ENCODE measurements at regions not wholly inside any gene's neighbourhood (a gene's known extent, or its start where the extent isn't known, plus 50 kb on each side); places are given as distances from the start of the nearest gene placed in this dataset.
"Not testable (repeated sequence)": the region's sequence is repeated elsewhere in the genome, so short reads cannot be mapped to it uniquely, and the experiment has no call there.

- no peak for DNase-seq
Observed at GRCh38 chr3:80705290-80705689, 937.5 kb upstream of the ROBO1 start.

GRCh38 chr3:80701349-80701748 is 933.6 kb upstream of the ROBO1 start:
- DNase-seq: no peak

GRCh38 chr3:80697291-80697690 is 929.5 kb upstream of the ROBO1 start:
- DNase-seq: no peak

GRCh38 chr3:80696280-80696679 is 928.5 kb upstream of the ROBO1 start:
- no peak for DNase-seq

GRCh38 chr3:80688814-80689213 is 921.0 kb upstream of the ROBO1 start:
- no peak for DNase-seq

GRCh38 chr3:80682951-80683350 is 915.2 kb upstream of the ROBO1 start:
- no peak for DNase-seq

- DNase-seq: no peak
Observed at GRCh38 chr3:80682235-80682634, 914.4 kb upstream of the ROBO1 start.

GRCh38 chr3:80677796-80678195 is 910.0 kb upstream of the ROBO1 start:
- no peak for DNase-seq

GRCh38 chr3:80676866-80677265 is 909.1 kb upstream of the ROBO1 start:
- DNase-seq: no peak

- DNase-seq: no peak
Observed at GRCh38 chr3:80676261-80676660, 908.5 kb upstream of the ROBO1 start.

- DNase-seq: no peak
Observed at GRCh38 chr3:80675790-80676189, 908.0 kb upstream of the ROBO1 start.

GRCh38 chr3:80668600-80669294 is 900.9 kb upstream of the ROBO1 start:
- no peak for DNase-seq

GRCh38 chr3:80668100-80668499 is 900.3 kb upstream of the ROBO1 start:
- no peak for DNase-seq

- no peak for DNase-seq
Observed at GRCh38 chr3:80663426-80663825, 895.6 kb upstream of the ROBO1 start.

- no peak for DNase-seq
Observed at GRCh38 chr3:80655216-80655615, 887.4 kb upstream of the ROBO1 start.

GRCh38 chr3:80649170-80649569 is 881.4 kb upstream of the ROBO1 start:
- DNase-seq: no peak

GRCh38 chr3:80643421-80643820 is 875.6 kb upstream of the ROBO1 start:
- DNase-seq: no peak

- no peak for DNase-seq
Observed at GRCh38 chr3:80618295-80619256, 850.8 kb upstream of the ROBO1 start.

GRCh38 chr3:80612366-80612765 is 844.6 kb upstream of the ROBO1 start:
- DNase-seq: no peak

GRCh38 chr3:80608072-80608471 is 840.3 kb upstream of the ROBO1 start:
- not testable (repeated sequence) for DNase-seq

GRCh38 chr3:80606073-80606472 is 838.3 kb upstream of the ROBO1 start:
- DNase-seq: no peak

GRCh38 chr3:80601479-80601878 is 833.7 kb upstream of the ROBO1 start:
- DNase-seq: no peak

- DNase-seq: no peak
Observed at GRCh38 chr3:80592792-80593191, 825.0 kb upstream of the ROBO1 start.

- no peak for DNase-seq
Observed at GRCh38 chr3:80586338-80586737, 818.5 kb upstream of the ROBO1 start.

Data from stimulated activated CD4-positive, alpha-beta T cell treated with anti-CD3 and anti-CD28 coated beads, Interleukin-2, amount 100 ng/mL, for 24 hours (primary cell).